NCI-H446 treated with DMSO at 0.1 percent for 48 hours (cell line): ENCODE measurements at regions not wholly inside any gene's neighbourhood (a gene's known extent, or its start where the extent isn't known, plus 50 kb on each side); places are given as distances from the start of the nearest gene placed in this dataset.

Experiments
- DNase-seq: peaks from one replicate; lab custom pipeline; 2025; lab: John Stamatoyannopoulos, UW

DNA sequence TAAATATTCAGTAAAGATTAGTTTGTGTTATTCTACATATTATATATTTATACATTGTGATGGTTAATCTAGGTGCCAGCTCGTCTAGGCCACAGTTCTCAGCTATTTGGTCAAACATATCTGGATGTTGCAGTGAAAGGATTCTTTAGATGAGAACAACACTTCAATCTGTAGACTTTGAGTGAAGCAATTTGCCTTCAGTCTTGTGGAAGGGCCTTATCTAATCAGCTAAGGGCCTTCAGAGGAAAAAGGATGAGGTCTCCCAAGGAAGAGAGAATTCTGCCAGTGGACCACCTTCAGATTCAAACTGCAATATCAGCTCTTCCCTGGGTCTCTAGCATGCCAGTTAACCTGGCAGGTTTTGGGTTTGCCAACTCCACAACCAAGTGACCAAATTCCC lies 112.0 kb downstream of the SH3TC2 start:
- no peak for DNase-seq

DNA sequence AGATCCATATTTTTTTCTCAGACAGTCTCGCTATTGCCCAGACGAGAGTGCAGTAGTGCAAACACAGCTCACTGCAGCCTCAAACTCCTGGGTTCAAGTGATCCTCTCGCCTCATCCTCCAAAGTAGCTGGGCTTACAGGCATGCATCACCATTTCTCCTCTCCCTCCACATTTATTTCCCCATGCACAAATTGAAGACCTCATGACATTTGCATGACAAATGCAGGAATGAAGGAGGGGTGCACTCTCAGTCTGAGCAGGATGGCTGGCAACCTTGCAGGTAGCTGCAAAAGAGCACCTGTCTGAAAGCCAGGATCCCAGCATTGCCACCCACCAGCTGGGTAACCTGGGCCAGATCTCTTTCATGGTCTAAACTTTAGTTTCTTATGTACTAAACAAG lies 111.2 kb downstream of the SH3TC2 start:
- DNase-seq = no peak

- no peak for DNase-seq
These were observed 110.6 kb downstream of the SH3TC2 start for GRCh38 chr5:148952097-148952867.

DNA sequence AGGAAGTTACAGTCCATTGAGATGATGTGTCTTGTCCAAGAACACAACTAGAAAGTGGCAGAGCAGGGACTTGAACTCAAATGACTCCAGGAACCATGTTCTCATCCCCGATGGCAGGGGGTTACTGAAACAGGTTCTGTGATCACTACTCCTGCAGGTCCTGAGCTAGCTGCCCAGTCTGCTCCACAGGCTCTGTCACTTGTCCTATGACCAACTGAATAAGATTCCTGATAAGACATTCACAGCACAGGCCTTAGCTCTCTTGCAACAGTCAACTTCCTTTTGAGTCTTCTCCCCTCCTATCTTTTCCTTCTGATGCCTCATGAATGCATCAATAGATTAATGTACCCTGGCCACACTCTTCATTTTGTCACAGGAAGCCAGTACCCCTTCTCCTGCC lies 109.2 kb downstream of the SH3TC2 start:
- no peak for DNase-seq
